Esophagus squamous epithelium (tissue), 4 donors: ENCODE measurements at regions not wholly inside any gene's neighbourhood (a gene's known extent, or its start where the extent isn't known, plus 50 kb on each side); places are given as distances from the start of the nearest gene placed in this dataset.
A peak's percentile ranks its signal among the peaks of the same experiment; 100 is the strongest.

Source experiments
- POLR2A ChIP-seq, 4 donors: fragments of 450-650 bp; IDR thresholded peaks; one replicate each; pipeline ENCODE4 v1.6.1; 2017; ENCODE audit warnings: antibody characterized with exemption in 4 of 4, mild to moderate bottlenecking in 4 of 4, moderate library complexity in 3 of 4
- TF ChIP-seq, protein P1 (sequence below), 6 experiments: fragments of 450-650 bp in 4 of 6; fragments of 200-600 bp in 2 of 6; sonication (generic) in 2 of 6; IDR thresholded peaks; one replicate each; pipeline ENCODE4 v1.5.1; 2016 to 2019; ENCODE audit warnings: antibody characterized with exemption in 6 of 6, mild to moderate bottlenecking in 4 of 6, moderate library complexity in 4 of 6

DNA sequence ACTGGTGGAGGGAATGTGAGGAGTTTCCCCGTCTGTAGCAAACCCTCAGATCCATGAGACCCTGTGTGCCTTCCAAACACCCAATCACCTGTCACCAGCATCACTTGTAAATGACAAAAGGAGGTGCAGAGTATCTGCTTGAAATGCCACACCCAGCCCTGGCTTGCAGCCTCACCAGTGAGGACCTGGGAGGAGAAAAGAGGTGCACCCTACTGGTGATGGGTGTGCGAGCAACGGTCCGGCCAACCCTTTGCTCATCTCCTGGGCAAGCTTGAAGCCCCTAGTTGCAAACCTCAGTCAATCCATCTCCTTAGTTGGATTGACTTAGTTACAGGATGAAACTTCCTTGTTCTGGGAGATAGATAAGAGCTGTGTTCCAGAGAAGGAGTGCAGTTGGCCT is 62.4 kb upstream of the WAPL start:
- TF ChIP-seq, protein P1, sequence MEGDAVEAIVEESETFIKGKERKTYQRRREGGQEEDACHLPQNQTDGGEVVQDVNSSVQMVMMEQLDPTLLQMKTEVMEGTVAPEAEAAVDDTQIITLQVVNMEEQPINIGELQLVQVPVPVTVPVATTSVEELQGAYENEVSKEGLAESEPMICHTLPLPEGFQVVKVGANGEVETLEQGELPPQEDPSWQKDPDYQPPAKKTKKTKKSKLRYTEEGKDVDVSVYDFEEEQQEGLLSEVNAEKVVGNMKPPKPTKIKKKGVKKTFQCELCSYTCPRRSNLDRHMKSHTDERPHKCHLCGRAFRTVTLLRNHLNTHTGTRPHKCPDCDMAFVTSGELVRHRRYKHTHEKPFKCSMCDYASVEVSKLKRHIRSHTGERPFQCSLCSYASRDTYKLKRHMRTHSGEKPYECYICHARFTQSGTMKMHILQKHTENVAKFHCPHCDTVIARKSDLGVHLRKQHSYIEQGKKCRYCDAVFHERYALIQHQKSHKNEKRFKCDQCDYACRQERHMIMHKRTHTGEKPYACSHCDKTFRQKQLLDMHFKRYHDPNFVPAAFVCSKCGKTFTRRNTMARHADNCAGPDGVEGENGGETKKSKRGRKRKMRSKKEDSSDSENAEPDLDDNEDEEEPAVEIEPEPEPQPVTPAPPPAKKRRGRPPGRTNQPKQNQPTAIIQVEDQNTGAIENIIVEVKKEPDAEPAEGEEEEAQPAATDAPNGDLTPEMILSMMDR (IDR thresholded peaks at IDR 0.05) = peak in 1 of 6 experiments; percentile 38
- no peak for TF ChIP-seq POLR2A (IDR thresholded peaks at IDR 0.05)
